Hematopoietic multipotent progenitor cell treated with erythropoietin and hydrocortisone succinate and interleukin-3 and kit ligand, for 6 days (in vitro differentiated cells): ENCODE measurements at regions not wholly inside any gene's neighbourhood (a gene's known extent, or its start where the extent isn't known, plus 50 kb on each side); places are given as distances from the start of the nearest gene placed in this dataset.
"Not testable (repeated sequence)": the region's sequence is repeated elsewhere in the genome, so short reads cannot be mapped to it uniquely, and the experiment has no call there.

ENCODE experiments used
- DNase-seq: peaks from one replicate; pipeline ENCODE4 v3.0.0-alpha.2; 2015

- not testable (repeated sequence) for DNase-seq
These were observed 421.5 kb downstream of the PCDH19 start for GRCh38 chrX:99988532-99988931.

- no peak for DNase-seq
These were observed 436.4 kb downstream of the PCDH19 start for GRCh38 chrX:99973572-99974226.

GRCh38 chrX:99939883-99940232, 470.2 kb downstream of the PCDH19 start:
- DNase-seq = no peak

- not testable (repeated sequence) for DNase-seq
These were observed 470.7 kb downstream of the PCDH19 start for GRCh38 chrX:99939206-99939882.

- no peak for DNase-seq
These were observed 471.6 kb downstream of the PCDH19 start for GRCh38 chrX:99938464-99938863.

- no peak for DNase-seq
These were observed 476.2 kb downstream of the PCDH19 start for GRCh38 chrX:99933865-99934264.

GRCh38 chrX:99914635-99915034, 495.4 kb downstream of the PCDH19 start:
- no peak for DNase-seq

- no peak for DNase-seq
These were observed 496.5 kb downstream of the PCDH19 start for GRCh38 chrX:99913611-99914010.

- DNase-seq = no peak
These were observed 500.1 kb downstream of the PCDH19 start for GRCh38 chrX:99909946-99910345.

- no peak for DNase-seq
These were observed 509.0 kb downstream of the PCDH19 start for GRCh38 chrX:99901091-99901490.

GRCh38 chrX:99887918-99888317, 522.2 kb downstream of the PCDH19 start:
- DNase-seq = no peak

GRCh38 chrX:99857455-99857854, 552.6 kb downstream of the PCDH19 start:
- DNase-seq = no peak

GRCh38 chrX:99833821-99834220, 576.3 kb downstream of the PCDH19 start:
- DNase-seq = no peak

GRCh38 chrX:99820197-99820596, 589.9 kb downstream of the PCDH19 start:
- DNase-seq = no peak

GRCh38 chrX:99800016-99800415, 610.1 kb downstream of the PCDH19 start:
- no peak for DNase-seq

- DNase-seq = no peak
These were observed 611.1 kb downstream of the PCDH19 start for GRCh38 chrX:99798936-99799335.

- no peak for DNase-seq
These were observed 614.6 kb downstream of the PCDH19 start for GRCh38 chrX:99795495-99795894.

- DNase-seq = no peak
These were observed 627.5 kb downstream of the PCDH19 start for GRCh38 chrX:99782516-99783040.

GRCh38 chrX:99777912-99778311, 632.2 kb downstream of the PCDH19 start:
- no peak for DNase-seq

GRCh38 chrX:99761731-99762130, 648.3 kb downstream of the PCDH19 start:
- no peak for DNase-seq

- DNase-seq = no peak
These were observed 657.3 kb downstream of the PCDH19 start for GRCh38 chrX:99752776-99753175.

- no peak for DNase-seq
These were observed 659.4 kb downstream of the PCDH19 start for GRCh38 chrX:99750721-99751120.

- no peak for DNase-seq
These were observed 688.0 kb downstream of the PCDH19 start for GRCh38 chrX:99722094-99722493.

- DNase-seq = no peak
These were observed 690.9 kb downstream of the PCDH19 start for GRCh38 chrX:99719140-99719539.

- no peak for DNase-seq
These were observed 692.4 kb downstream of the PCDH19 start for GRCh38 chrX:99717716-99718115.
